SK-N-SH (cell line): ENCODE measurements at regions not wholly inside any gene's neighbourhood (a gene's known extent, or its start where the extent isn't known, plus 50 kb on each side); places are given as distances from the start of the nearest gene placed in this dataset.

ENCODE experiments used
- CTCF ChIP-seq: fragments of 200-600 bp; sonication (generic); IDR thresholded peaks from 2 replicates; pipeline ENCODE4 v1.6.1; 2017; ENCODE audit warnings: antibody characterized with exemption, mild to moderate bottlenecking, moderate library complexity
- ELF1 ChIP-seq: IDR thresholded peaks from 2 replicates; pipeline ENCODE4 v1.4.0; 2012
- EZH2phosphoT487 ChIP-seq: fragments of 200-600 bp; sonication (generic); IDR thresholded peaks from 2 replicates; pipeline ENCODE4 v1.6.1; 2017; ENCODE audit warnings: low read depth, mixed run types, mild to moderate bottlenecking, antibody characterized with exemption, moderate library complexity, borderline replicate concordance
- FOSL2 ChIP-seq: IDR thresholded peaks from 2 replicates; pipeline ENCODE4 v1.4.0; 2012; ENCODE audit warnings: low read depth, mild to moderate bottlenecking, moderate library complexity, borderline replicate concordance
- FOXJ3 ChIP-seq: sonication (generic); formaldehyde crosslinking; IDR thresholded peaks from 2 replicates; pipeline ENCODE4 v1.5.1; 2020; ENCODE audit warnings: mild to moderate bottlenecking, missing genetic modification reagents
- GABPA ChIP-seq: IDR thresholded peaks from 2 replicates; pipeline ENCODE4 v1.4.0; 2012; ENCODE audit warnings: low read depth, mild to moderate bottlenecking
- GATA2 ChIP-seq: sonication (generic); formaldehyde crosslinking; IDR thresholded peaks from 2 replicates; pipeline ENCODE4 v1.5.0; 2020; ENCODE audit warnings: mild to moderate bottlenecking, missing genetic modification reagents
- JUND ChIP-seq: IDR thresholded peaks from 2 replicates; pipeline ENCODE4 v1.4.0; 2012
- NFIC ChIP-seq: IDR thresholded peaks from 2 replicates; pipeline ENCODE4 v1.4.0; 2012; ENCODE audit warnings: borderline replicate concordance
- PBX3 ChIP-seq: IDR thresholded peaks from 2 replicates; pipeline ENCODE4; 2012
- POLR2AphosphoS5 ChIP-seq: IDR thresholded peaks from 2 replicates; pipeline ENCODE4 v1.6.1; 2012; ENCODE audit warnings: low read depth, low read length
- RCOR1 ChIP-seq: fragments of 150-350 bp; IDR thresholded peaks from 2 replicates; pipeline ENCODE4 v1.6.1; 2017; ENCODE audit warnings: antibody characterized with exemption, low read length
- RFX5 ChIP-seq: IDR thresholded peaks from 2 replicates; pipeline ENCODE4 v1.6.1; 2012; ENCODE audit warnings: mild to moderate bottlenecking, improper control_type of control experiment, low read length
- RXRA ChIP-seq: IDR thresholded peaks from 2 replicates; pipeline ENCODE4 v1.4.0; 2012; ENCODE audit warnings: low read depth, mild to moderate bottlenecking, borderline replicate concordance
- SMC3 ChIP-seq: IDR thresholded peaks from 2 replicates; pipeline ENCODE4 v1.6.1; 2012; ENCODE audit warnings: low read depth, low read length, improper control_type of control experiment
- TEAD4 ChIP-seq: IDR thresholded peaks from 2 replicates; pipeline ENCODE4 v1.4.0; 2012; ENCODE audit warnings: mild to moderate bottlenecking, borderline replicate concordance; ENCODE audit not compliant: insufficient read depth
- YY1 ChIP-seq: IDR thresholded peaks from 2 replicates; pipeline ENCODE4 v1.4.0; 2012; ENCODE audit warnings: low read depth, mild to moderate bottlenecking
- TF ChIP-seq, protein P1 (sequence below): fragments of 150-350 bp; IDR thresholded peaks from 2 replicates; pipeline ENCODE4 v1.6.1; 2016; ENCODE audit warnings: mild to moderate bottlenecking, low read depth, low read length
- TF ChIP-seq, protein P2 (sequence below): IDR thresholded peaks from 2 replicates; pipeline ENCODE4 v1.4.0; 2012; ENCODE audit warnings: low read depth

DNA sequence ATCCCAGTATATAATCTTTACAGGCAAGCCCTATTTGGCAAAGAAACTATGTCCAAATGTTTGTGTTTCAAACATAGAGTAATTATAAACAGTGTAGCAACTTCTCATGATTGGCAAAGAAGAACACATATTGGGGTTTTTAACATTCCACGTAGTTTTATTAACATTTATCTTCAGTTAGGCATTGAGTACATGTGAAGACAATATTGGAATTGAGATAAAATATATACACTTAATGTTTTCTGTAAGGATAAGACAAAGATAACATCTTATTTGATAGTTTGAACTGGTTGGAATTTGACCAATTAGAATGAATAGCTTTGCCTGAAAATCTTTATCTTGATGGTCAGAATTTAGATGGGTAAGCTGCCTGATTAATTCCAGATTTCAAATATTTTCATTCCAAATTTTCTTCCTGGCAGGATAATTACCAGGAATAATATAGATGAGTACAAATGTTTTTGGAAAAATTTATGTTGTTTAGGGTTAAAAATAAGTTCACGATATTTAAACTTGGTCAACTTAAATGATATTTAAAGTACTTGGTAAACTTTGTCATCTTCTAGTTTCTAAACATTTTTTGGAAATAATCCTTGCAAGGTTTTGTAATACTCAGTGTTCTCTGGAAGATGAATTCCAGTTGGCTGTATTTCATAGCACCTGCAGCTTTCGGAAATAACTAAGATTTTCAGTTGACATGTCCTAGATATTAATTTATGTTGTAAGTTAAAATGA lies 536.5 kb upstream of the SPRY2 start (continued):
- TF ChIP-seq, protein P1, sequence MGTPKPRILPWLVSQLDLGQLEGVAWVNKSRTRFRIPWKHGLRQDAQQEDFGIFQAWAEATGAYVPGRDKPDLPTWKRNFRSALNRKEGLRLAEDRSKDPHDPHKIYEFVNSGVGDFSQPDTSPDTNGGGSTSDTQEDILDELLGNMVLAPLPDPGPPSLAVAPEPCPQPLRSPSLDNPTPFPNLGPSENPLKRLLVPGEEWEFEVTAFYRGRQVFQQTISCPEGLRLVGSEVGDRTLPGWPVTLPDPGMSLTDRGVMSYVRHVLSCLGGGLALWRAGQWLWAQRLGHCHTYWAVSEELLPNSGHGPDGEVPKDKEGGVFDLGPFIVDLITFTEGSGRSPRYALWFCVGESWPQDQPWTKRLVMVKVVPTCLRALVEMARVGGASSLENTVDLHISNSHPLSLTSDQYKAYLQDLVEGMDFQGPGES = no peak
- TF ChIP-seq GABPA (no peak), FOXJ3 (no peak), RXRA (no peak), NFIC (no peak; the same call in 1 of the 2 replicates), PBX3 (peak; percentile 34; the same call in 1 of the 2 replicates), TEAD4 (peak; percentile 51; the same call in 1 of the 2 replicates), JUND (0 out of 2 replicates have a peak, but pooled peaks have one; percentile 4), EZH2phosphoT487 (no peak), GATA2 (CRISPR knock-in tag) (no peak), FOSL2 (no peak), YY1 (no peak), RFX5 (no peak), POLR2AphosphoS5 (peak; percentile 20; the same call in 1 of the 2 replicates), CTCF (no peak), RCOR1 (no peak), SMC3 (no peak), ELF1 (no peak)
- TF ChIP-seq, protein P2, sequence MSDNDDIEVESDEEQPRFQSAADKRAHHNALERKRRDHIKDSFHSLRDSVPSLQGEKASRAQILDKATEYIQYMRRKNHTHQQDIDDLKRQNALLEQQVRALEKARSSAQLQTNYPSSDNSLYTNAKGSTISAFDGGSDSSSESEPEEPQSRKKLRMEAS = no peak
- TF ChIP-seq, all 33 proteins: peak for 7
